GM21528 (cell line): ENCODE measurements at regions not wholly inside any gene's neighbourhood (a gene's known extent, or its start where the extent isn't known, plus 50 kb on each side); places are given as distances from the start of the nearest gene placed in this dataset.

ENCODE experiments used
- ATAC-seq: cut with Tn5 transposase; IDR thresholded peaks from one replicate; pipeline ENCODE4 v1.9.1; 2021; ENCODE audit warnings: mild to moderate bottlenecking, moderate library complexity; ENCODE audit not compliant: unreplicated experiment, low FRiP score

DNA sequence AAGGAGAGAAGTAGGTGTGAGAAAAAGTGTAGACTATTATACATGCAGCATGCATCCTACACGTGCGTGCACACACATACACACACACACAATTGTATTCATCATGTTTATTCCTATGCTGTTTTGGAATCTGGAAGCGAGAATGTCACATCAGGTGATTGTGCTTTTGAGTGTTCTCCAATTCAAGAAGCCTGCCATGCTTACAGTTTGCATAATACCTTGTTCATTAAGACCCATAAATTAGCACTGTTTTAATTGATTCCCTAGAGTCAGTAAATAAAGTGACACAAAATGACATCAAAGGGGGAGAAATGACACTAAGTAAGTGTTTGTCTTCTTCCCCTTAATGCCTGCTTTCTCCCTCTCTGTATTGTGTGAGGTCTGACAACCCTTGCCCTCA, 336.1 kb upstream of the IGFBP7 start:
- no peak for ATAC-seq

DNA sequence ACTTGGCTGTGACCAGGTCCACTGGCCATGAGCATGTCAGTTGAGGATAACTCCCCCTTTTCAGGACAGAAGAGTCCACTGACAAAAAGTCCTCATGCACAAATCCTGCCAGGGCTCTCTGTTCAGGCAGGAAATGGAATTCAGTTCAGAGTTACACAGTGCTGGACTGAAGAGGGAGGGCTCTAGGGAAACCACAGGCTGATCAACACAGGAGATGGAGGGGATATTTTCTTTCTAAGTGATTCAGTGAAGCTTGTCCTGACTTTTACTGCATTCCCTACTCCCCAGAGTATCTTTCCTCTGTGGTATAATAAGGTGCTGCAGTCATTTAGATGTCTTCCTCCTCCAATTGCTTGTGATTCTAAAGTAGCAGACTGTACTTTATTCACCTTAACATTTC, 335.5 kb upstream of the IGFBP7 start:
- ATAC-seq = no peak

DNA sequence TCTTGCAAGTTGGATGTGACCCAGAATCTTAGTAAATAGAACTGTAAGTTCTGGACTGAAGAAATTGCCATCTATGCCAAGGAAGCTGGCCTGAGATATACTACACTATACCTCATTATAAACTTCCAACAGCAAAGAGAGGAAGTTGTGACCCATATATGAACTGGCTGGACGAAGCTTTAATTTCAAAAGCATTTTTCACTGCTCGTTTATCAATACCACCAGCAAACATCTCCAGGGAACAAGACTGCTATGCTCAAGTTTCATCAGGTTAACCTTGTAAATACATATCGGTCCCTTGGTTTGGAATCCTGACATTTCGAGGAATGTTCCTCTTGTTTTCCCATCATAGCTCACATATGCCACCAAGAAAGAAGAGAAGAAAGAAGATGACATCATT, 334.5 kb upstream of the IGFBP7 start:
- no peak for ATAC-seq

DNA sequence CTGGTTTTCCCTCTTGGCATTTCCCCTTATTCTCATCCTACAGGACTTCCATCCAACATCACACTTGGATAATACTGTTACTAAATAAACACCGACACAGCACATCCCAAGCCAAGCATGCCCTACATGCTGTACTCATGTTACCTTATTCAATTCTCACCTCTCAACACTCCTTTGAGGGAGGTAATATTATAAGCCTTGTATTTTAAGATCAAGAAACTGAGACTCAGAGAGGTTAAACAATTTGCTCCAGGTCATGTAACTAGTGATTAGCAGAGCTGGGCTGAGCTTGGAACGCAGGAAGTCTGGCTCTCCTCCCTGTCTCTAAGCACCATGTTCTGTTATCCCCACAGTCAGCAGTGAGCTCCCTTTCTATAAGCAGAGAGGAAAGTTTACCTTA, 333.6 kb upstream of the IGFBP7 start:
- ATAC-seq = no peak

DNA sequence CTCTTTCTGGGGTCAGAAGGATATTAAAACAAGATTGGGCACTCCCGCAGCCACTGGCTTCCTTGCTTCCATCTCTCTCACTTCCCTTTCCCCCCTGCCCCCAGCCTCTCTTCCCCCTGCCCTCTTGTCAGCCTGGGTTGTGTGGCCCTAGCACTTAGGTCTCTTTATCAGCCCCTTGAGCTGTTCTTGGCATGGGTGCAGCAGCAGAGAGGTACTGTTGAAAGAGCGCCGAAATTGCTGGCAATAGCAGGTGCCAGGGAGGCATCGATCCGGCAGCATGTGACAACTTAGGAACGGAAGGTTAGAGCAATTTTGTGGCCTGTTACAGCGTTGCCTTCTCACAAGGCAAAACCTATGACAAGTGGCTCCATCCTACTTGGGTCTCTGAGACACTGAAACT, 333.1 kb upstream of the IGFBP7 start:
- ATAC-seq = no peak

DNA sequence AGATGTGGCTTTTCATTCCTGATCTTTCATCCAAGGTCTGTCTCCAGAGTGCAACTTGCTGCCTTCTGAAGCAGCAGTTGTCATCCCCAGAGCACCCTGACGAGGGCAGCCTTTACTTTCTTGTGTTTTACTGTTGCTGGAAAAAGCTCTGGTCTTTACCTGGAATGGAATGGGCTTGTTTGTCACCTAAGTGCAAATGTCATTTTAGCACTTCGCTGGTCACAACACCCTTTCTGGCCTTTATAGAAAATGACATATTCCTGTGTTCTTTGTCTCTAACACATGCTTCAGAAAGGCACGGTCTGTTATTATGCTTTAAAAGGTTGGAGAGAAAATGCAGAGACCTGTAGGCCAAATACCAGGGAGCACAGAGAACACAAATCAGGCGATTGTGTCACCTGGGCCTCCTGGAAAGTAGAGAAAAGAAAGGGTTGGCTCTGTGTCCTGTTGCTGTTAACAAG, 332.7 kb upstream of the IGFBP7 start:
- ATAC-seq = no peak

DNA sequence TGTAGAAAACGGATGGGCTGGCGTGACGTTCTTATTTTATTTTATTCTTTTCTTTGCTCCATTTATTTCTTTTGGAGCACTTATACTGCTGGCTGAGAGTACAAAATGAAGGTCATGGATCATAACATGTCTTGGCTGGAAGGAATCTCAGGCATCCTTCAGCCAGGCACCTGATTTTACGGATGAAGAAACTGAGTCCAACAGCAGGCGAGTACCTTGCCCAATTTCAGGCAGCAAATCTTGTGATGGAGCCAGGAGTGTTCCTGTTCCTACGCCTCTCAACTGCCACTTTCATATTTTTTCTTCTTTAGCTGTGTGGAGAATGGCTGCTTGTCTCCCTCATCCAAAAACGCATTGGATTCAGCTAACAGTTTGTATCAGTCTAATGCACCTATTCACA, 332.1 kb upstream of the IGFBP7 start:
- ATAC-seq = no peak

DNA sequence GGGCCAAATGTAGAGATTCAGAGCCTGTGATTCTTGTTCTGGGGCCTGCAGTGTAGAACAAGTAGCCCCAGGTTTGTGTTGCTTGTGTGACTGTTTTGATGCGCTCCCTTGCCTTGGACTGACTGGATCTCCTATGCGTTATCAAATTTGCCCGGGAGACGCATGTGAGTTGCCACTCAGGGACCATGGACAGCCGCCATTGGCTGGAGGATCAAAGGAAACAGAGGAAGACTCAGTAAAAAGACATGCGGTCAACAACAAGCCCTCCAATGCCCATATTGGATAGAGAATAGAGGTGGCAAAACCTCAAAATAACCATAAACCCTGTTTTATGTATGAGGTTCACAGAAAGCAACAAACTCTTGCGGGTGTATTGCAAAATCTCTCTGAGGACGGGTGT, 327.5 kb upstream of the IGFBP7 start:
- ATAC-seq = no peak

DNA sequence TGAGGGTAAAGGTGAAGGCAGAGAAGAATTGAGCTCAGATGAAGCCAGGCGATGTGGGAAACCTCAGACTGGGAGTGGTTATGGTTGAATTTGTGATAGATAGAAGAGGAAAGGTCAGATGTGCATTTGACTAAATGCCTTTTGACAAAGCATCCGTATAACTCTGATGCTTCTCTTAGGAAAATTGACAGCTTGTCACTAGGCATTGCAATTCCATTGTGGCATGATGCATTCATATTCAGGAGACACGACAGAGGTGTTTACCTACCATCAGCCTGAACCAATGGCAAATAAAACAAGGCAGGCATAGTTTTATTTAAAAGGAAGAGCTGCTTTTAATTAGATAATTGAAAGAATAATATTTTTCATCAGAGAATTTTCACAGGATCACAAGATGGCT, 325.1 kb upstream of the IGFBP7 start:
- ATAC-seq = no peak

DNA sequence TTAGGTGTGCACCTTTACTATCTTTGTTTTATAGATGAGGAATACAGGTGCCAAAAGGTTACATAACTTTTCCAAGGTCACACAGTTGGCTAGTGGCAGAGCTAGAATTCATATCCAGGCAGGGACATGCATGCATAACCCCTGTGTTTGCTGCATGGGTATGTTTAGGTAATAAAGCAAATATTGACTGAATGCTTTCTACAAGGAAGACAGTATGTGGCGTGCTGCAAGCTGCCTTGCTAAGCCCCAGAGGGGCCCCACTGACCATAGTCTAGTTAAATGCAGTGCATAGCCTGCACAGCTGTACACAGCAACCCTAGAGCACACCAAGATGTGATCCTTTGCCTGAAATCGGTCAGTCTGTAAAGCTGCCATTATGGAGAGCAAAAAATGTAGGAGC, 320.5 kb upstream of the IGFBP7 start:
- ATAC-seq = no peak

DNA sequence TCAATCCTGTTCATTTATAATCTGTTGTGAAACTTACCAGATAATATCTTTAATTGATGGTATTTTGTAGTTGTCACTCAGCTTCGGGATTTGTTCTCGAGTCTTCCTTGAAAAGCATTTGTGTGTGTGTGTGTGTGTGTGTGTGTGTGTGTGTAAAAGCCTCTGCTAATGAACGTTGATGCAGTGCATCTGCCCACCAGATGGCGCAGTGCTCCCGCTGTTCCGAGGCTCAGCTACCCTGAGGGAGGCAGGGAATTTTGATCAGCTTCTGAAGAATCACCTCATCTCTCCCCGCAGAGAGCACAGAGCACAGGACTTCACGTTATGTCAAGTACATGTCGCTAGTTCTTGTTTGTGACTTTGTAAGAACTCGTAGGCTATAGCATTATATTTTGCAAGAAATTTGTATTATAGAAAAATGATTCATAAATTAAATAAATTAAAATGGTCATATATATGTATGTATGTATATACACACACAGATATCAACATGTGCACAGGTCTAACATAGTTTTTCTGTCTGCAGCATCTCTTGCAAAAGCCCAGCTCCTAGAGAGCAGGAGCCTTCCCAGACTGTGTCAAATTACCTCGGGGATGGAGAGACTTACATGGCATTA, 316.7 kb upstream of the IGFBP7 start:
- ATAC-seq = peak; percentile 77

DNA sequence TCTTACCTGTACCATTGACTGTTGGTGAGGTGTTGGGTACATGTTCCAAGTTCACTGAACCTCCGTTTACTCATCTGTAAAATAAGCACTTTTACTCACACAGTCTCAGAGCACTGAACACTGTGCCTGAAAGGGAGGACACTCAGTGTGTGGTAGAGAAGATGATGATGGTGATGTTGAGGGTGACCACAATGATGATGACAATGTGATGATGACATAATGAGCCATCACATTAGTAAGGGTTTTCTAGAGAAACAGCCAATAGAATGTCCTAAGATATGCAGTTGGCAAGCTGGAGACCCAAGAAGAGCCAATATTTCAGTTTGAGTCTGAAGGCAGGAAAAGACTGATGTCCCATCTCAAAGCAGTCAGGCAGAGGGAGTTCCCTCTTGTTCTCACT, 315.4 kb upstream of the IGFBP7 start:
- no peak for ATAC-seq

DNA sequence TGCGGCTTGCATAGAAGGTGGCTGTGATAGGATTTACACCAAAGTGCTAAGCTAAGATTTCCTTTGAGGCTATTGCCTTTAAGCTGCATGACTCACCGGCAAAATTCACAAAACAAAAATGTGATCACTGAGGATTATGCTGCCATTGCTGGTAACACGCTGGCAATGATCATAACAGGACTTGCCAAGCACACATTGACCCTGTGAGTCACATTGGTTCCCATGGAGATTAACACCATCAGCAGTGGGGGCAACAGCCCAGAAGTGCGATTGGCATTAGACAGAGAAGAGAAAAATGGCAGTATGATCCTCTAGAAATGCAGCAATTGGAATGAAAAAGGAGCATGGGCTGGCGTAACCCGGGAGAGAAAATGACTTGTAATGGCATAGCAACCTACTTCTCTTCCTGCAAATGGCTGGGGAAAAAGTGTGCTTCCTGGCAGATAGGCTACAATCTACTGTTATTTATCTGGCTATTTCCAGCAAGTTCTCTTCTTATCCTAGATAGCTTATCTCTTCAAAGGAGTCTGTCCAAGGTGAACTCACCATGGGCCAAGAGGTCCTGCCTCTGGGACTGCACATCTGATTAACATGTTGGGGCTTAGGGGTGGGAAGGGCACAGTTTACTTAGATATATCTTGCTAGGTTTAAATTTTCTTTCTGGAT, 314.2 kb upstream of the IGFBP7 start:
- ATAC-seq = no peak

DNA sequence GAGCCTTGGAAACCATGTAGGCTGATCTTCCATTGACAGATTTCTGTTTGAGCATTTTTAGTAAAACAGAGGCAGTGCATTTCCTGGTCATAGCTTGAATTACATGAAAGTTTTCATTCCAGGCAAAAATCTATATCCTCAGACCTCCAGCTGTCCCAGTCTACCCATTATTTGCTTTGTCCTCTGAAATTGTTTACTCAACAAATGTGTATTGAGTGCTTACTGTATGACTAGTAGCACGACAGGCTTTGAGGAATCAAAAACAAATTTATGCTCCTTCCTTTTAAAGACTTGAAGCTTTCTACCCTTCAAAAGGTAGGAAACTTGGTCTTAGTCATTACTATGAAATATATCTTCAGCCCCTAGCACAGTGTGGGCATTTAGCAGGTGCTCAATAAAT, 307.9 kb upstream of the IGFBP7 start:
- ATAC-seq = no peak

DNA sequence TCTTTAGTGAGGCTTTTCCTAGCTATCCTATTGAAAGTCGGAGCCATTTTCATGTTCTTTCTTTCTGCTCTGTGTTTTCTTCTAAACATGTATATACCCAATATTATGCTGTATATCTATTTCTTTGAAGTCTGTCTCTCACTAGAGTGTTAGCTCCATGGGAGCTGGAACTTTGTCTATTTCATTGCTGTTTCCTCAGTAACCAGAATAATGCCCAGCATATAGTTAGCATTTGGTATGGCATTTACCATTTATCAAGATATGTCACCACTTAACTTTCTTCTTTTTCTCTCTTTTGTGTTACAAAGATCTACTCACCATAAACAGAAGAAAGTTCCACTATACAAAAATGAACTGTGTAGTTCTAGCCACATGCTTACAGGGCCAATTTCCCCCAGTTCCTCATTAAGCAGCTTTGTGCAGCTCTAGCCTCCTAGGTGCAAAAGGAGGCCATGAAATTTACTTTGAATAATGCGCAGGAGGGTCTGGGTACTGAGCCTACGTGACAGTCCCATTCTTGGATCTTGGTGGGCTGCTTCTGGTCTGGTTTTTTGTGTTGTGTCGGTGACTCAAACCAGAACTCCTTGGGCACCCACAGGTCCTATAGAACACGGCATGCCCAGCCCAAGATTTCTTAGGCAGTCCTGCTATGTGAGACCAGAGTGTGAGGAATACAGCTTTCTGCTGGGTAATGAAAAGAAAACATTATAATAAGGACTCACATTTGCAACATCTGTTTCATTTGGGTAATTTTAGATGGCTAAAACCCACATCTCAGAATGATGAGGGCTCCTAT, 302.3 kb upstream of the IGFBP7 start:
- no peak for ATAC-seq

DNA sequence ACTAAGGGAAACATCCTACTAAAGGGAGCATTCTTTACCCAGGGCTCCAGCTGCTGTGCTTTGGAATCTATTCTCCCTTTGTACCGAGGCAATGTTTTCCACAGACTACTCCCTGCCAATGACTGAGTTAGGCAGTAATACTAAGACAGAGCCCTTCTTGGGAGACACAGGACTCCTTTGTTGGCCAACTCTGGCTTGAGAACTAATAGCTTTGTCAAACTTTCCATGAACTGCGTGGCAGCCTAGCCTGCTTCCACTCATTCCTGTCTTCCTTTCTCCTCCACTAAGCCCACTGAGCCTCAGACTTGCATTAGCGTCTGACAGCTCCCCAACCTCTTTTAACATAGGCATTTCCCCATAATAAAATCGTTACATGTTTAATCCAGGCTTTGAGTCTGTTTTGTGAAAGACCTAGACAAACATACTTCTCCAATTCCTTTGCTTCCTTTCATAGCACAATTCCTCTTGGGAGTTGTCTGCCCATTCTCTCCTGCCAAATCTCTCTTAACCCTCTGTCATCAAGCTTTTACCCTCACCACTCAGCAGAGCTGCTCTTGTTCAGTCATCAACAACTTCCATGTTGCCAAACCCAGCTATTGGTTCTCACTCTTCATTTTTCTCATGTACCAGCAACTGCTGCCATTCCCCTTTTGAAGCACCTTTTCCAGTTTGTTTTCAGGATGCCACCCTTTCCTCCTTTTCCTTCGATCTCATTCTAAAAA, 300.3 kb upstream of the IGFBP7 start:
- no peak for ATAC-seq

DNA sequence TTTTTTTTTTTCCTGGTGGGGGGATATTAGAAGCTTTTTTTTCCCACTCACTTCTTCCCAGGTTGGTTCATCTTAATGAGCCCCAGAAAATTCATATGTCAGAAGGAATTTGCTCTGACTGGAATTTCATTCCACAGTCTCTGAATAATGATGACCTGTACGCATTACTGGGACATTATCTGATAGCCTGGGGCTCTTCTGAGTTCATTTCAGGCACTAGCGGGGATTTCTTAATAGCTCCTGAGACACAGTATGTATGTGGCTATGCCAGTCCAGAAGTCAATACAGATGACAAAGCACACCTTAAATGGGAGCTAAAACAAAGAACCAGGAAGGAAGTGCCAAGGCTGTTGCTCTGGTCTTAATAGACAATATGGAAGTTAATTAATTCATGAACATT, 295.2 kb upstream of the IGFBP7 start:
- no peak for ATAC-seq

DNA sequence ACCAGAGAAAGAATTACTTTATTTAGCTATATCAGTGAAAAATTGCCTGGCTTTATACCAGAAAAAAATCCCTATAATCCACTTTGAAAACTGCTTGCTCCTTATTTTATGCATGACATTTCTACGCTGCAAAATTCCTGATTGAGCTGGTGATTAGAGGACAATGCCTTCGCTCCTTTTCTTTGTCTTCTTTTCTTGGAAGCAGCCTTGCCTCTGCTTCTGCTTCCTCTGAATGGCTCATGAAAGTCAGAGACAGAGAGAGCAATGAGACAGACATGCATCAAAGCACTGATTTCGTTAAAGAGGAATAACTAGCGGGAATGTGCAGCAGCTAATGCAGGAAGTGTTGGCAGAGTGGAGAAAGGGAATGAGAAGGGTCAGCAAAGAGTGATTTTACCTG, 294.3 kb upstream of the IGFBP7 start:
- no peak for ATAC-seq

DNA sequence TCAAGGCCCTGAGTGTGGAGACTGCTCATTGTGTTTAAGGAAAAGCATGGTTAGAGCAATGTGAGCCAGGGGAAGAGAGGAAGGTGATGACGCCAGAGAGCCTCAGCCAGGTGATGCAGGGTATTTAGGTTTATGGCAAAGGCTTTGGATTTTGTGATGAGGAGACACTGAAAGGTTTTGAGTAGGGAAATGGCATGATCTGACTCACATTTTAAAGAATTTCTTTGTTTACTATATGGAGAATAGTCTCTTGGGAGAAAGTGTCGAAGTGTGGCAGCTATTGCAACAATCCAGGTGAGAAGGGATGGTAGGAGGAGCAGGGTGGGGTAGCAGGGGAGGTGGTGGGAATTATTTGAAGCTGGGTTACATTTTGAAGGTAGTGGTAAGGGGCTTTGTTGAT, 293.4 kb upstream of the IGFBP7 start:
- no peak for ATAC-seq

DNA sequence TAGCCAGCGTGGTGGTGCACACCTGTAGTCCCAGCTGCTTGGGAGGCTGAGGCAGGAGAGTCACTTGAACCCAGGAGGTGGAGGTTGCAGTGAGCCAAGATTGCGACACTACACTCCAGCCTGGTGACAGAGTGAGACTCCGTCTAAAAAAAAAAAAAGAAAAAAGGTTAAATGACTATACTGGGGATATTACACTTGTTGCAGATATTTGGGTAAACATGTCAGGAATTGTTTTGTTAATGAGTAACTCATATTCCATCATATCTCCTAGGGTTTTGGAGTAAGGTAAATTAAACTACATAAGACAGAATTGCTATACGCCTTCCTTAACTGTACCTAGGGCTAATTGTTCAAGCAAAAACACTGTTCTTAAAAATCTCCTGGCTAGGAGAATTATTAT, 291.4 kb upstream of the IGFBP7 start:
- ATAC-seq = no peak

DNA sequence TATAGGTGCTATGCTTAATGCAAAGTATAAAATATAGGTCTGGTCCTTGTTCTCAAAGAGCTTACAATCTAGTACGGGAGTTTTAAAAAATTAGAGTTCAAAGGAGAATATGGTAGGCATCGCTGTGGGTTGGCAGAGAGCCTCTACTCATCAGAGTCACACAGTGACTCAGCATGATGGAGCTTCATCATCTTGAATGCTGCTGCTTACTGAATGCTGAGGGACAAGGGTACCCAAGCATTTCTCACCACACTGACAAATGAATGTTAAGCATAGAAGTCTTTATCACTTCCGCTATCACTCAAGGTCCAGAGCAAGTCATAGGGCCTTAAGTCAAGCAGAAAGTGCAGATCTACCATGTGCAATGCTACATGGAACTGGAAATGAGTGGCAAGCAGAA, 268.6 kb upstream of the IGFBP7 start:
- ATAC-seq = no peak
